ENCODE measurements at regions not wholly inside any gene's neighbourhood (a gene's known extent, or its start where the extent isn't known, plus 50 kb on each side); places are given as distances from the start of the nearest gene placed in this dataset.

GRCh38 chr17:74049967-74050458, 153.5 kb upstream of the RPL38 start:
- no peak overlapping the region for H3K27ac ChIP-seq
- DNase-seq (ENCODE audit: low read depth, low spot score): no peak

GRCh38 chr17:74051348-74051747, 152.1 kb upstream of the RPL38 start:
- no peak for DNase-seq (ENCODE audit: low read depth, low spot score)
- H3K27ac ChIP-seq: no peak overlapping the region

GRCh38 chr17:74052993-74053711, 150.3 kb upstream of the RPL38 start:
- no peak overlapping the region for H3K27ac ChIP-seq
- DNase-seq (ENCODE audit: low read depth, low spot score): no peak

GRCh38 chr17:74053712-74054078, 149.8 kb upstream of the RPL38 start:
- no peak for DNase-seq (ENCODE audit: low read depth, low spot score)
- no peak overlapping the region for H3K27ac ChIP-seq

GRCh38 chr17:74054249-74054648, 149.2 kb upstream of the RPL38 start:
- no peak overlapping the region for H3K27ac ChIP-seq
- DNase-seq (ENCODE audit: low read depth, low spot score): no peak

- no peak for DNase-seq (ENCODE audit: low read depth, low spot score)
- H3K27ac ChIP-seq: no peak overlapping the region
Observed at GRCh38 chr17:74055508-74056160, 147.8 kb upstream of the RPL38 start.

- H3K27ac ChIP-seq: no peak overlapping the region
- no peak for DNase-seq (ENCODE audit: low read depth, low spot score)
Observed at GRCh38 chr17:74059479-74060240, 143.8 kb upstream of the RPL38 start.

- DNase-seq (ENCODE audit: low read depth, low spot score): no peak
- no peak overlapping the region for H3K27ac ChIP-seq
Observed at GRCh38 chr17:74061758-74062157, 141.7 kb upstream of the RPL38 start.

- H3K27ac ChIP-seq: no peak overlapping the region
- DNase-seq (ENCODE audit: low read depth, low spot score): no peak
Observed at GRCh38 chr17:74062234-74062633, 141.2 kb upstream of the RPL38 start.

GRCh38 chr17:74063439-74063838, 140.0 kb upstream of the RPL38 start:
- H3K27ac ChIP-seq: no peak overlapping the region
- DNase-seq (ENCODE audit: low read depth, low spot score): no peak

- DNase-seq (ENCODE audit: low read depth, low spot score): no peak
- H3K27ac ChIP-seq: no peak overlapping the region
Observed at GRCh38 chr17:74070374-74070773, 133.1 kb upstream of the RPL38 start.

GRCh38 chr17:74070998-74071679, 132.3 kb upstream of the RPL38 start:
- no peak overlapping the region for H3K27ac ChIP-seq
- no peak for DNase-seq (ENCODE audit: low read depth, low spot score)

- DNase-seq (ENCODE audit: low read depth, low spot score): no peak
- H3K27ac ChIP-seq: no peak overlapping the region
Observed at GRCh38 chr17:74072340-74072739, 131.1 kb upstream of the RPL38 start.

- H3K27ac ChIP-seq: no peak overlapping the region
- DNase-seq (ENCODE audit: low read depth, low spot score): no peak
Observed at GRCh38 chr17:74076446-74076845, 127.0 kb upstream of the RPL38 start.

- H3K27ac ChIP-seq: no peak overlapping the region
- DNase-seq (ENCODE audit: low read depth, low spot score): no peak
Observed at GRCh38 chr17:74077231-74077630, 126.2 kb upstream of the RPL38 start.

- no peak overlapping the region for H3K27ac ChIP-seq
- no peak for DNase-seq (ENCODE audit: low read depth, low spot score)
Observed at GRCh38 chr17:74078363-74078941, 125.0 kb upstream of the RPL38 start.

GRCh38 chr17:74079537-74080300, 123.8 kb upstream of the RPL38 start:
- DNase-seq (ENCODE audit: low read depth, low spot score): no peak
- H3K27ac ChIP-seq: no peak overlapping the region

- DNase-seq (ENCODE audit: low read depth, low spot score): no peak
- no peak overlapping the region for H3K27ac ChIP-seq
Observed at GRCh38 chr17:74080656-74081582, 122.6 kb upstream of the RPL38 start.

GRCh38 chr17:74082886-74083285, 120.6 kb upstream of the RPL38 start:
- no peak overlapping the region for H3K27ac ChIP-seq
- no peak for DNase-seq (ENCODE audit: low read depth, low spot score)

Measured in epithelial cell of prostate (primary cell).